WERI-Rb-1 (cell line): ENCODE measurements at regions not wholly inside any gene's neighbourhood (a gene's known extent, or its start where the extent isn't known, plus 50 kb on each side); places are given as distances from the start of the nearest gene placed in this dataset.
"Not testable (repeated sequence)": the region's sequence is repeated elsewhere in the genome, so short reads cannot be mapped to it uniquely, and the experiment has no call there.

ENCODE experiments used
- DNase-seq: peaks from one replicate; pipeline ENCODE4 v3.0.0-alpha.2; 2020
- H3K27ac ChIP-seq: fragments of 250-450 bp; sonication (Bioruptor Pico); 2 replicates; pipeline ENCODE4 v1.5.1; 2020; ENCODE audit warnings: mild to moderate bottlenecking, moderate library complexity
- H3K27me3 ChIP-seq: fragments of 250-450 bp; sonication (Bioruptor Pico); 2 replicates; pipeline ENCODE4 v1.5.1; 2021; ENCODE audit warnings: mild to moderate bottlenecking, low read depth, moderate library complexity; ENCODE audit not compliant: insufficient read depth, severe bottlenecking
- H3K36me3 ChIP-seq: fragments of 250-450 bp; sonication (Bioruptor Pico); 2 replicates; pipeline ENCODE4 v1.5.1; 2020; ENCODE audit warnings: mild to moderate bottlenecking, moderate library complexity
- H3K4me3 ChIP-seq: 2 replicates; pipeline ENCODE4 v1.5.1; 2011; ENCODE audit warnings: low read depth, mild to moderate bottlenecking, control low read depth, low read length
- H3K9me3 ChIP-seq: fragments of 250-450 bp; sonication (Bioruptor Pico); 2 replicates; pipeline ENCODE4 v1.5.1; 2021; ENCODE audit warnings: mild to moderate bottlenecking, moderate library complexity; ENCODE audit not compliant: severe bottlenecking
- CTCF ChIP-seq: IDR thresholded peaks from 2 replicates; pipeline ENCODE4 v1.5.1; 2011; ENCODE audit warnings: low read depth, mild to moderate bottlenecking, control low read depth, inconsistent platforms, low read length

GRCh38 chr13:39931505-39931904 is 276.0 kb downstream of the COG6 start:
- Histone ChIP-seq H3K36me3 (no peaks in the 10 kb centered on the region), H3K9me3 (no peaks in the 10 kb centered on the region), H3K4me3 (no peak overlapping the region), H3K27ac (no peak overlapping the region), H3K27me3 (no peaks in the 10 kb centered on the region)
- no peak for DNase-seq
- no peak for TF ChIP-seq CTCF

GRCh38 chr13:39932514-39932913 is 277.1 kb downstream of the COG6 start:
- not testable (repeated sequence) for H3K9me3 ChIP-seq, H3K36me3 ChIP-seq, H3K27ac ChIP-seq, DNase-seq, H3K4me3 ChIP-seq, H3K27me3 ChIP-seq

GRCh38 chr13:39935155-39935554 is 279.7 kb downstream of the COG6 start:
- Histone ChIP-seq H3K27me3 (no peaks in the 10 kb centered on the region), H3K27ac (no peak overlapping the region), H3K4me3 (no peak overlapping the region), H3K9me3 (no peaks in the 10 kb centered on the region), H3K36me3 (no peaks in the 10 kb centered on the region)
- DNase-seq = no peak
- no peak for TF ChIP-seq CTCF

- Histone ChIP-seq H3K27ac (no peak overlapping the region), H3K36me3 (no peaks in the 10 kb centered on the region), H3K4me3 (no peak overlapping the region), H3K9me3 (no peaks in the 10 kb centered on the region), H3K27me3 (no peaks in the 10 kb centered on the region)
- DNase-seq = no peak
- TF ChIP-seq CTCF = no peak
Measured at GRCh38 chr13:39938596-39938995, 283.1 kb downstream of the COG6 start.

- H3K4me3 ChIP-seq = no peak overlapping the region
- no peaks in the 10 kb centered on the region for H3K36me3 ChIP-seq
- H3K27ac ChIP-seq = no peak overlapping the region
- TF ChIP-seq CTCF = no peak
- H3K9me3 ChIP-seq = no peaks in the 10 kb centered on the region
- DNase-seq = no peak
- H3K27me3 ChIP-seq = no peaks in the 10 kb centered on the region
Measured at GRCh38 chr13:39941236-39941635, 285.8 kb downstream of the COG6 start.

- Histone ChIP-seq H3K4me3 (no peak overlapping the region), H3K36me3 (no peaks in the 10 kb centered on the region), H3K9me3 (no peaks in the 10 kb centered on the region), H3K27me3 (no peaks in the 10 kb centered on the region), H3K27ac (no peak overlapping the region)
- no peak for TF ChIP-seq CTCF
- DNase-seq = no peak
Measured at GRCh38 chr13:39941911-39942551, 286.6 kb downstream of the COG6 start.
